ENCODE measurements at regions not wholly inside any gene's neighbourhood (a gene's known extent, or its start where the extent isn't known, plus 50 kb on each side); places are given as distances from the start of the nearest gene placed in this dataset.

- no peaks in the 10 kb centered on the region for H3K9me3 ChIP-seq (ENCODE audit: control insufficient read depth in 2 of 3, insufficient read depth in 1 of 3, low read length in 3 of 3)
- no peaks in the 10 kb centered on the region for H3K36me3 ChIP-seq (ENCODE audit: control insufficient read depth in 2 of 3, insufficient read depth in 3 of 3, low read length in 3 of 3)
- TF ChIP-seq CTCF (IDR thresholded peaks at IDR 0.05; ENCODE audit: borderline replicate concordance, extremely low read depth, insufficient read depth): no peak
- H3K27me3 ChIP-seq (ENCODE audit: control insufficient read depth, insufficient read depth, low read length): no peaks in the 10 kb centered on the region
- DNase-seq (no peak), FAIRE-seq (no peak)
- intact Hi-C loops (cut with DNase I): no loop called here
- H3K9ac ChIP-seq (ENCODE audit: low read length in 3 of 3): no peak overlapping the region
- H3K27ac ChIP-seq (ENCODE audit: low read depth in 2 of 2, low read length in 2 of 2): no peak overlapping the region
- H3K4me3 ChIP-seq (ENCODE audit: low read length in 3 of 3): no peak overlapping the region
- H3K4me1 ChIP-seq (ENCODE audit: control insufficient read depth in 2 of 3, insufficient read depth in 2 of 3, low read depth in 1 of 3, low read length in 3 of 3): no peaks in the 10 kb centered on the region
Observed at GRCh38 chr3:16101295-16102186, 72.9 kb upstream of the GALNT15 start.

GRCh38 chr3:16102187-16102561, 72.3 kb upstream of the GALNT15 start:
- no peaks in the 10 kb centered on the region for H3K4me1 ChIP-seq (ENCODE audit: control insufficient read depth in 2 of 3, insufficient read depth in 2 of 3, low read depth in 1 of 3, low read length in 3 of 3)
- no peaks in the 10 kb centered on the region for H3K36me3 ChIP-seq (ENCODE audit: control insufficient read depth in 2 of 3, insufficient read depth in 3 of 3, low read length in 3 of 3)
- no peak overlapping the region for H3K9ac ChIP-seq (ENCODE audit: low read length in 3 of 3)
- no peak overlapping the region for H3K27ac ChIP-seq (ENCODE audit: low read depth in 2 of 2, low read length in 2 of 2)
- H3K27me3 ChIP-seq (ENCODE audit: control insufficient read depth, insufficient read depth, low read length): no peaks in the 10 kb centered on the region
- no peak overlapping the region for H3K4me3 ChIP-seq (ENCODE audit: low read length in 3 of 3)
- no peak for DNase-seq
- H3K9me3 ChIP-seq (ENCODE audit: control insufficient read depth in 2 of 3, insufficient read depth in 1 of 3, low read length in 3 of 3): no peaks in the 10 kb centered on the region
- no peak for TF ChIP-seq CTCF (IDR thresholded peaks at IDR 0.05; ENCODE audit: borderline replicate concordance, extremely low read depth, insufficient read depth)
- FAIRE-seq: no peak
- intact Hi-C loops (cut with DNase I): no loop called here

GRCh38 chr3:16102905-16103364, 71.5 kb upstream of the GALNT15 start:
- Histone ChIP-seq H3K9ac (ENCODE audit: low read length in 3 of 3) (no peak overlapping the region), H3K27me3 (ENCODE audit: control insufficient read depth, insufficient read depth, low read length) (no peaks in the 10 kb centered on the region), H3K9me3 (ENCODE audit: control insufficient read depth in 2 of 3, insufficient read depth in 1 of 3, low read length in 3 of 3) (no peaks in the 10 kb centered on the region), H3K27ac (ENCODE audit: low read depth in 2 of 2, low read length in 2 of 2) (peak overlapping the region in 1 of 2 donors; percentile 32), H3K4me3 (ENCODE audit: low read length in 3 of 3) (no peak overlapping the region), H3K4me1 (ENCODE audit: control insufficient read depth in 2 of 3, insufficient read depth in 2 of 3, low read depth in 1 of 3, low read length in 3 of 3) (no peaks in the 10 kb centered on the region), H3K36me3 (ENCODE audit: control insufficient read depth in 2 of 3, insufficient read depth in 3 of 3, low read length in 3 of 3) (no peaks in the 10 kb centered on the region)
- DNase-seq: no peak
- TF ChIP-seq CTCF (IDR thresholded peaks at IDR 0.05; ENCODE audit: borderline replicate concordance, extremely low read depth, insufficient read depth): no peak
- no peak for FAIRE-seq
- intact Hi-C loops (cut with DNase I): no loop called here

All from kidney (tissue), 13 donors.